SH-SY5Y (cell line): ENCODE measurements at regions not wholly inside any gene's neighbourhood (a gene's known extent, or its start where the extent isn't known, plus 50 kb on each side); places are given as distances from the start of the nearest gene placed in this dataset.

Experiments
- GATA2 ChIP-seq: IDR thresholded peaks from 2 replicates; pipeline ENCODE4 v1.6.1; 2011; ENCODE audit warnings: mild to moderate bottlenecking, low read depth, low read length
- GATA3 ChIP-seq: IDR thresholded peaks from 2 replicates; pipeline ENCODE4 v1.6.1; 2011; ENCODE audit warnings: low read depth, mild to moderate bottlenecking, low read length, moderate library complexity

- TF ChIP-seq GATA3, result no peak
- no peak for TF ChIP-seq GATA2
Observed at GRCh38 chr16:64679976-64680690, 441.7 kb downstream of the CDH11 start.
